ACC112 (cell line): ENCODE measurements at regions not wholly inside any gene's neighbourhood (a gene's known extent, or its start where the extent isn't known, plus 50 kb on each side); places are given as distances from the start of the nearest gene placed in this dataset.

Experiments used
- H2AFZ ChIP-seq: fragments of 200-600 bp; sonication (generic); one replicate; pipeline ENCODE4 v1.6.0; 2017; ENCODE audit warnings: antibody characterized with exemption, low read length; ENCODE audit not compliant: unreplicated experiment
- H3K27ac ChIP-seq: fragments of 200-600 bp; sonication (generic); 2 replicates; pipeline ENCODE4 v1.5.1; 2014; ENCODE audit warnings: low read depth, mild to moderate bottlenecking, antibody characterized with exemption, low read length, moderate library complexity
- H3K27me3 ChIP-seq: fragments of 200-600 bp; sonication (generic); 2 replicates; pipeline ENCODE4 v1.6.1; 2014; ENCODE audit warnings: mild to moderate bottlenecking, antibody characterized with exemption, low read length, moderate library complexity, mixed read lengths; ENCODE audit not compliant: insufficient read depth
- H3K36me3 ChIP-seq: fragments of 200-600 bp; sonication (generic); 2 replicates; pipeline ENCODE4 v1.6.1; 2016; ENCODE audit warnings: mild to moderate bottlenecking, antibody characterized with exemption, low read length, moderate library complexity, mixed read lengths; ENCODE audit not compliant: insufficient read depth
- H3K4me1 ChIP-seq: fragments of 200-600 bp; sonication (generic); one replicate; pipeline ENCODE4 v1.6.1; 2016; ENCODE audit warnings: low read length, mixed read lengths; ENCODE audit not compliant: insufficient read depth, unreplicated experiment, control insufficient read depth
- H3K4me3 ChIP-seq: fragments of 200-600 bp; sonication (generic); 2 replicates; pipeline ENCODE4 v1.5.1; 2014; ENCODE audit warnings: mild to moderate bottlenecking, low read depth, low read length
- H3K79me2 ChIP-seq: fragments of 200-600 bp; sonication (generic); one replicate; pipeline ENCODE4 v1.6.0; 2016; ENCODE audit warnings: low read length; ENCODE audit not compliant: control insufficient read depth, unreplicated experiment, insufficient read depth

- no peaks in the 10 kb centered on the region for H3K79me2 ChIP-seq
- no peak overlapping the region for H2AFZ ChIP-seq
- H3K27me3 ChIP-seq: no peaks in the 10 kb centered on the region
- no peak overlapping the region for H3K27ac ChIP-seq
- peaks cover 11% of the 10 kb centered on the region for H3K4me1 ChIP-seq
- no peak overlapping the region for H3K4me3 ChIP-seq
- H3K36me3 ChIP-seq: no peaks in the 10 kb centered on the region
Observed at GRCh38 chr12:100708591-100708990, 86.0 kb upstream of the ANO4 start.

GRCh38 chr12:100715976-100716944, 78.3 kb upstream of the ANO4 start:
- H3K79me2 ChIP-seq: peaks cover 13% of the 10 kb centered on the region
- H2AFZ ChIP-seq: peak overlapping the region; percentile 39
- H3K27ac ChIP-seq: no peak overlapping the region
- peaks cover 12% of the 10 kb centered on the region for H3K27me3 ChIP-seq
- H3K4me3 ChIP-seq: peak overlapping the region; percentile 70
- no peaks in the 10 kb centered on the region for H3K36me3 ChIP-seq
- H3K4me1 ChIP-seq: peaks cover 3% of the 10 kb centered on the region

- H3K27ac ChIP-seq: peak overlapping the region; percentile 11; the same call in 1 of the 2 replicates
- H2AFZ ChIP-seq: peak overlapping the region; percentile 39
- peaks cover 5% of the 10 kb centered on the region for H3K4me1 ChIP-seq
- no peaks in the 10 kb centered on the region for H3K36me3 ChIP-seq
- H3K79me2 ChIP-seq: peaks cover 13% of the 10 kb centered on the region
- H3K27me3 ChIP-seq: peaks cover 12% of the 10 kb centered on the region
- peak overlapping the region; percentile 70 for H3K4me3 ChIP-seq
Observed at GRCh38 chr12:100716945-100717732, 77.4 kb upstream of the ANO4 start.

GRCh38 chr12:100717733-100718067, 76.9 kb upstream of the ANO4 start:
- Histone ChIP-seq H3K79me2 (peaks cover 13% of the 10 kb centered on the region), H3K4me3 (peak overlapping the region; percentile 70), H3K36me3 (no peaks in the 10 kb centered on the region), H2AFZ (peak overlapping the region; percentile 20), H3K4me1 (peaks cover 5% of the 10 kb centered on the region), H3K27ac (peak overlapping the region; percentile 11; the same call in 1 of the 2 replicates), H3K27me3 (peaks cover 12% of the 10 kb centered on the region)

- peak overlapping the region; percentile 23; the same call in 1 of the 2 replicates for H3K27ac ChIP-seq
- peak overlapping the region; percentile 70 for H3K4me3 ChIP-seq
- no peaks in the 10 kb centered on the region for H3K36me3 ChIP-seq
- H3K27me3 ChIP-seq: peaks cover 12% of the 10 kb centered on the region
- H3K4me1 ChIP-seq: peaks cover 5% of the 10 kb centered on the region
- peaks cover 14% of the 10 kb centered on the region for H3K79me2 ChIP-seq
- H2AFZ ChIP-seq: no peak overlapping the region
Observed at GRCh38 chr12:100718187-100718586, 76.4 kb upstream of the ANO4 start.

- Histone ChIP-seq H3K4me3 (no peak overlapping the region), H3K79me2 (peaks cover 17% of the 10 kb centered on the region), H2AFZ (no peak overlapping the region), H3K27ac (no peak overlapping the region), H3K27me3 (peaks cover 12% of the 10 kb centered on the region; the same call in 1 of the 2 replicates), H3K36me3 (no peaks in the 10 kb centered on the region), H3K4me1 (peaks cover 5% of the 10 kb centered on the region)
Observed at GRCh38 chr12:100720016-100720654, 74.4 kb upstream of the ANO4 start.

- peaks cover 18% of the 10 kb centered on the region for H3K79me2 ChIP-seq
- no peaks in the 10 kb centered on the region for H3K36me3 ChIP-seq
- peaks cover 5% of the 10 kb centered on the region for H3K4me1 ChIP-seq
- H2AFZ ChIP-seq: no peak overlapping the region
- no peak overlapping the region for H3K27ac ChIP-seq
- H3K4me3 ChIP-seq: no peak overlapping the region
- H3K27me3 ChIP-seq: peaks cover 4% of the 10 kb centered on the region; the same call in 1 of the 2 replicates
Observed at GRCh38 chr12:100721169-100721568, 73.4 kb upstream of the ANO4 start.

GRCh38 chr12:100724071-100724470, 70.5 kb upstream of the ANO4 start:
- H3K79me2 ChIP-seq: peaks cover 23% of the 10 kb centered on the region
- no peaks in the 10 kb centered on the region for H3K36me3 ChIP-seq
- 0 out of 2 replicates have a peak, but pooled peaks cover 3% of the 10 kb centered on the region for H3K27me3 ChIP-seq
- no peak overlapping the region for H3K27ac ChIP-seq
- no peak overlapping the region for H2AFZ ChIP-seq
- peaks cover 5% of the 10 kb centered on the region for H3K4me1 ChIP-seq
- no peak overlapping the region for H3K4me3 ChIP-seq

- Histone ChIP-seq H3K27ac (no peak overlapping the region), H3K36me3 (no peaks in the 10 kb centered on the region), H3K27me3 (peaks cover 3% of the 10 kb centered on the region; the same call in 1 of the 2 replicates), H3K79me2 (no peaks in the 10 kb centered on the region), H3K4me3 (no peak overlapping the region), H3K4me1 (no peaks in the 10 kb centered on the region), H2AFZ (no peak overlapping the region)
Observed at GRCh38 chr12:100733817-100734593, 60.6 kb upstream of the ANO4 start.

GRCh38 chr12:100737168-100737567, 57.4 kb upstream of the ANO4 start:
- Histone ChIP-seq H3K27me3 (no peaks in the 10 kb centered on the region; the same call in 1 of the 2 replicates), H2AFZ (no peak overlapping the region), H3K4me1 (no peaks in the 10 kb centered on the region), H3K36me3 (no peaks in the 10 kb centered on the region), H3K27ac (no peak overlapping the region), H3K4me3 (no peak overlapping the region), H3K79me2 (no peaks in the 10 kb centered on the region)
